CD14-positive monocyte (primary cell): ENCODE measurements at regions not wholly inside any gene's neighbourhood (a gene's known extent, or its start where the extent isn't known, plus 50 kb on each side); places are given as distances from the start of the nearest gene placed in this dataset.

Experiments used
- DNase-seq, 3 donors: peaks; one replicate each; pipeline ENCODE4 v3.0.0-alpha.2; 2011 to 2022
- H2AFZ ChIP-seq: 2 replicates; pipeline ENCODE4 v1.6.0; 2012; ENCODE audit warnings: mild to moderate bottlenecking, low read depth, low read length, inconsistent platforms; ENCODE audit not compliant: insufficient read depth, poor library complexity, severe bottlenecking
- H3K27ac ChIP-seq, 2 donors: 1 replicate in 1 of 2; 2 replicates in 1 of 2; pipeline ENCODE4 v1.5.1; 2012 to 2013; ENCODE audit warnings: low read length in 2 of 2, control low read depth in 1 of 2, inconsistent platforms in 1 of 2, low read depth in 1 of 2, mild to moderate bottlenecking in 1 of 2
- H3K27me3 ChIP-seq, 2 donors: one replicate each; pipeline versions ENCODE4 v1.6.0 to v1.6.1; 2011 to 2013; ENCODE audit warnings: low read length in 2 of 2; ENCODE audit not compliant: control insufficient read depth in 2 of 2, insufficient read depth in 2 of 2
- H3K36me3 ChIP-seq, 2 donors: replicated peaks in 1 of 2; 1 replicate in 1 of 2; 2 replicates in 1 of 2; pipeline versions ENCODE4 v1.5.1 to v1.6.1; 2012 to 2013; ENCODE audit warnings: low read length in 2 of 2, control low read depth in 1 of 2, inconsistent platforms in 1 of 2, mild to moderate bottlenecking in 1 of 2; ENCODE audit not compliant: insufficient read depth in 2 of 2, control insufficient read depth in 1 of 2
- H3K4me1 ChIP-seq, 2 donors: 1 replicate in 1 of 2; 2 replicates in 1 of 2; pipeline versions ENCODE4 v1.5.1 to v1.6.1; 2012 to 2013; ENCODE audit warnings: low read length in 2 of 2, control low read depth in 1 of 2, inconsistent platforms in 1 of 2, mild to moderate bottlenecking in 1 of 2, moderate library complexity in 1 of 2; ENCODE audit not compliant: insufficient read depth in 2 of 2, control insufficient read depth in 1 of 2
- H3K4me2 ChIP-seq: replicated peaks from 2 replicates; pipeline ENCODE3; 2012; ENCODE audit warnings: low read length, moderate library complexity, mild to moderate bottlenecking; ENCODE audit not compliant: poor library complexity, severe bottlenecking; ENCODE audit errors: extremely low read depth
- H3K4me3 ChIP-seq, 3 experiments: fragments of 200-600 bp in 1 of 3; sonication (generic) in 1 of 3; replicated peaks in 1 of 3; 1 replicate in 2 of 3; 2 replicates in 1 of 3; pipeline ENCODE4 v1.5.1; 2011 to 2013; ENCODE audit warnings: low read length in 3 of 3, mild to moderate bottlenecking in 3 of 3, control low read depth in 2 of 3, low read depth in 2 of 3, inconsistent platforms in 1 of 3, moderate library complexity in 1 of 3
- H3K79me2 ChIP-seq: 2 replicates; pipeline ENCODE4 v1.6.0; 2012; ENCODE audit warnings: mild to moderate bottlenecking, control low read depth, inconsistent platforms, low read length, moderate library complexity; ENCODE audit not compliant: insufficient read depth
- H3K9ac ChIP-seq: 2 replicates; pipeline ENCODE4 v1.6.0; 2017; ENCODE audit warnings: low read length, mild to moderate bottlenecking; ENCODE audit not compliant: insufficient read depth, poor library complexity, severe bottlenecking
- H3K9me3 ChIP-seq, 2 donors: replicated peaks in 1 of 2; 1 replicate in 1 of 2; 2 replicates in 1 of 2; pipeline versions ENCODE4 v1.5.1 to v1.6.1; 2012 to 2013; ENCODE audit warnings: low read length in 2 of 2, control low read depth in 1 of 2; ENCODE audit not compliant: control insufficient read depth in 1 of 2, insufficient read depth in 1 of 2
- H4K20me1 ChIP-seq: 2 replicates; pipeline ENCODE4 v1.6.0; 2012; ENCODE audit warnings: mild to moderate bottlenecking, low read length, control low read depth, moderate library complexity; ENCODE audit not compliant: insufficient read depth
- H3K27ac Mint-ChIP-seq, 7 donors: one replicate each; pipeline ENCODE4 v1.8.0; 2020; ENCODE audit warnings: mild to moderate bottlenecking in 7 of 7, mixed read lengths in 7 of 7, moderate library complexity in 6 of 7, inconsistent platforms in 2 of 7
- H3K27me3 Mint-ChIP-seq, 3 donors: one replicate each; pipeline ENCODE4 v1.8.0; 2021 to 2022; ENCODE audit warnings: low read depth in 3 of 3, mild to moderate bottlenecking in 3 of 3, mixed read lengths in 3 of 3, moderate library complexity in 3 of 3, inconsistent platforms in 1 of 3
- H3K36me3 Mint-ChIP-seq, 2 donors: one replicate each; pipeline ENCODE4 v1.8.0; 2020; ENCODE audit warnings: mixed read lengths in 2 of 2, inconsistent platforms in 1 of 2, mild to moderate bottlenecking in 1 of 2
- H3K4me1 Mint-ChIP-seq: one replicate; pipeline ENCODE4 v1.8.0; 2020; ENCODE audit warnings: mild to moderate bottlenecking, mixed read lengths
- H3K4me3 Mint-ChIP-seq, 2 donors: one replicate each; pipeline ENCODE4 v1.8.0; 2020; ENCODE audit warnings: mild to moderate bottlenecking in 2 of 2, mixed read lengths in 2 of 2, moderate library complexity in 1 of 2
- H3K9me3 Mint-ChIP-seq, 7 donors: one replicate each; pipeline ENCODE4 v1.8.0; 2020 to 2022; ENCODE audit warnings: mixed read lengths in 7 of 7, mild to moderate bottlenecking in 6 of 7, moderate library complexity in 6 of 7, inconsistent platforms in 2 of 7
- WGBS: methylation state at CpG from one replicate; pipeline ENCODE4 v1.1.5; 2013; ENCODE audit warnings: missing lambda C conversion rate; ENCODE audit not compliant: insufficient coverage; 5-methylcytosine and 5-hydroxymethylcytosine counted together
- intact Hi-C, 2 donors: fragments of 100-400 bp; cut with micrococcal nuclease; formaldehyde crosslinking; loops; one replicate each; pipeline versions ENCODE4 v1.15.0 to v1.15.1; 2023
- TF ChIP-seq, protein P1 (sequence below): fragments of 200-600 bp; IDR thresholded peaks from one replicate; pipeline ENCODE4 v1.8.0; 2022; ENCODE audit warnings: antibody characterized with exemption, mild to moderate bottlenecking

- intact Hi-C loops, result no loop called here
- DNase-seq, result no peak
- TF ChIP-seq, protein P1, sequence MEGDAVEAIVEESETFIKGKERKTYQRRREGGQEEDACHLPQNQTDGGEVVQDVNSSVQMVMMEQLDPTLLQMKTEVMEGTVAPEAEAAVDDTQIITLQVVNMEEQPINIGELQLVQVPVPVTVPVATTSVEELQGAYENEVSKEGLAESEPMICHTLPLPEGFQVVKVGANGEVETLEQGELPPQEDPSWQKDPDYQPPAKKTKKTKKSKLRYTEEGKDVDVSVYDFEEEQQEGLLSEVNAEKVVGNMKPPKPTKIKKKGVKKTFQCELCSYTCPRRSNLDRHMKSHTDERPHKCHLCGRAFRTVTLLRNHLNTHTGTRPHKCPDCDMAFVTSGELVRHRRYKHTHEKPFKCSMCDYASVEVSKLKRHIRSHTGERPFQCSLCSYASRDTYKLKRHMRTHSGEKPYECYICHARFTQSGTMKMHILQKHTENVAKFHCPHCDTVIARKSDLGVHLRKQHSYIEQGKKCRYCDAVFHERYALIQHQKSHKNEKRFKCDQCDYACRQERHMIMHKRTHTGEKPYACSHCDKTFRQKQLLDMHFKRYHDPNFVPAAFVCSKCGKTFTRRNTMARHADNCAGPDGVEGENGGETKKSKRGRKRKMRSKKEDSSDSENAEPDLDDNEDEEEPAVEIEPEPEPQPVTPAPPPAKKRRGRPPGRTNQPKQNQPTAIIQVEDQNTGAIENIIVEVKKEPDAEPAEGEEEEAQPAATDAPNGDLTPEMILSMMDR, result no peak
- peaks cover 6 to 12% (median 10%) of the 10 kb centered on the region in 7 donors for H3K9me3 Mint-ChIP-seq
- Histone ChIP-seq H3K36me3 (no peaks in the 10 kb centered on the region), H3K4me1 (no peaks in the 10 kb centered on the region), H3K79me2 (no peaks in the 10 kb centered on the region), H3K9ac (no peak overlapping the region), H3K27me3 (no peaks in the 10 kb centered on the region), H3K9me3 (peaks cover 0 to 4% of the 10 kb centered on the region in 2 donors), H3K4me2 (no peak overlapping the region), H3K27ac (no peak overlapping the region), H4K20me1 (no peaks in the 10 kb centered on the region), H2AFZ (no peak overlapping the region), H3K4me3 (no peak overlapping the region)
- no CpG with 5 or more reads among the region's 1 CpG for WGBS
- H3K4me1 Mint-ChIP-seq, result no peaks in the 10 kb centered on the region
- peaks cover 1 to 5% (median 2%) of the 10 kb centered on the region in 3 donors for H3K27me3 Mint-ChIP-seq
- peak overlapping the region in 1 of 7 donors; percentile 8 for H3K27ac Mint-ChIP-seq
- no peaks in the 10 kb centered on the region for H3K36me3 Mint-ChIP-seq
- H3K4me3 Mint-ChIP-seq, result no peak overlapping the region
Measured at GRCh38 chrX:69371159-69371558, 133.0 kb upstream of the NALF2 start.

GRCh38 chrX:69369999-69370398 is 134.1 kb upstream of the NALF2 start:
- Mint-ChIP-seq H3K27ac (no peak overlapping the region), H3K9me3 (peaks cover 2 to 7% (median 4%) of the 10 kb centered on the region in 7 donors), H3K4me1 (no peaks in the 10 kb centered on the region), H3K36me3 (no peaks in the 10 kb centered on the region), H3K27me3 (peaks cover 0 to 5% (median 2%) of the 10 kb centered on the region in 3 donors), H3K4me3 (no peak overlapping the region)
- H3K4me2 ChIP-seq, result no peak overlapping the region
- H3K9ac ChIP-seq, result no peak overlapping the region
- H3K36me3 ChIP-seq, result no peaks in the 10 kb centered on the region
- peaks cover 0 to 4% of the 10 kb centered on the region in 2 donors for H3K9me3 ChIP-seq
- no peak for DNase-seq
- no peaks in the 10 kb centered on the region for H3K4me1 ChIP-seq
- no CpG with 5 or more reads among the region's 5 CpGs for WGBS
- no peak overlapping the region for H3K27ac ChIP-seq
- no peak overlapping the region for H3K4me3 ChIP-seq
- H2AFZ ChIP-seq, result no peak overlapping the region
- intact Hi-C loops, result no loop called here
- H3K27me3 ChIP-seq, result no peaks in the 10 kb centered on the region
- no peaks in the 10 kb centered on the region for H4K20me1 ChIP-seq
- H3K79me2 ChIP-seq, result no peaks in the 10 kb centered on the region
- TF ChIP-seq, protein P1, result no peak
